Ovary (tissue), 3 donors: ENCODE measurements at regions not wholly inside any gene's neighbourhood (a gene's known extent, or its start where the extent isn't known, plus 50 kb on each side); places are given as distances from the start of the nearest gene placed in this dataset.

ENCODE experiments used
- CTCF ChIP-seq, 3 donors: fragments of 450-650 bp in 2 of 3; fragments of 200-600 bp in 1 of 3; IDR thresholded peaks; one replicate each; pipeline versions ENCODE4 v1.5.1 to v1.8.0; 2016 to 2022; ENCODE audit warnings: antibody characterized with exemption in 3 of 3, mild to moderate bottlenecking in 1 of 3
- EP300 ChIP-seq: sonication (generic); formaldehyde crosslinking; IDR thresholded peaks from one replicate; pipeline ENCODE4 v1.6.1; 2017; ENCODE audit warnings: antibody characterized with exemption
- POLR2A ChIP-seq: fragments of 450-650 bp; IDR thresholded peaks from one replicate; pipeline ENCODE4 v1.6.1; 2017; ENCODE audit warnings: antibody characterized with exemption, mild to moderate bottlenecking, moderate library complexity
- donor health status: DM: no; HTN: no; CAD: no.

- no peak for TF ChIP-seq POLR2A
- TF ChIP-seq CTCF (IDR thresholded peaks at IDR 0.05) = no peak
- no peak for TF ChIP-seq EP300
Observed at GRCh38 chr9:87014436-87014835, 67.1 kb upstream of the GAS1 start.
